Ishikawa (cell line): ENCODE measurements at regions not wholly inside any gene's neighbourhood (a gene's known extent, or its start where the extent isn't known, plus 50 kb on each side); places are given as distances from the start of the nearest gene placed in this dataset.

Experiments
- CEBPB ChIP-seq: IDR thresholded peaks from 2 replicates; pipeline ENCODE4 v1.6.1; 2012
- CREB1 ChIP-seq: IDR thresholded peaks from 2 replicates; pipeline ENCODE4 v1.6.1; 2012; ENCODE audit warnings: low read depth
- EGR1 ChIP-seq: IDR thresholded peaks from 2 replicates; pipeline ENCODE4 v1.6.1; 2012
- EP300 ChIP-seq: IDR thresholded peaks from 2 replicates; pipeline ENCODE4 v1.6.1; 2012; ENCODE audit warnings: borderline replicate concordance
- FOXM1 ChIP-seq: IDR thresholded peaks from 2 replicates; pipeline ENCODE4 v1.6.1; 2012; ENCODE audit warnings: low read depth, borderline replicate concordance
- MAX ChIP-seq: IDR thresholded peaks from 2 replicates; pipeline ENCODE4 v1.6.1; 2012
- RAD21 ChIP-seq: IDR thresholded peaks from 2 replicates; pipeline ENCODE4 v1.6.1; 2012; ENCODE audit warnings: low read depth
- REST ChIP-seq: IDR thresholded peaks from 2 replicates; pipeline ENCODE4 v1.6.1; 2012; ENCODE audit warnings: low read depth, mild to moderate bottlenecking
- TAF1 ChIP-seq: IDR thresholded peaks from 2 replicates; pipeline ENCODE4 v1.6.1; 2012; ENCODE audit warnings: low read depth, mild to moderate bottlenecking
- USF1 ChIP-seq: IDR thresholded peaks from 2 replicates; pipeline ENCODE4 v1.6.1; 2012

GRCh38 chr15:26323566-26323965, 449.3 kb downstream of the GABRB3 start:
- TF ChIP-seq RAD21: no peak
- TF ChIP-seq TAF1: no peak
- TF ChIP-seq REST: no peak
- no peak for TF ChIP-seq CEBPB
- no peak for TF ChIP-seq MAX
- no peak for TF ChIP-seq USF1
- no peak for TF ChIP-seq EGR1
- no peak for TF ChIP-seq EP300
- no peak for TF ChIP-seq CREB1
- no peak for TF ChIP-seq FOXM1
